C1 segment of cervical spinal cord (tissue), 14 donors: ENCODE measurements at regions not wholly inside any gene's neighbourhood (a gene's known extent, or its start where the extent isn't known, plus 50 kb on each side); places are given as distances from the start of the nearest gene placed in this dataset.

Source experiments
- DNase-seq, 14 donors: peaks; one replicate each; lab custom pipeline; 2025; lab: John Stamatoyannopoulos, UW

- no peak for DNase-seq
These were observed 59.1 kb upstream of the IRX6 start for GRCh38 chr16:55264949-55265348.

GRCh38 chr16:55265926-55266325, 58.1 kb upstream of the IRX6 start:
- DNase-seq: no peak

DNA sequence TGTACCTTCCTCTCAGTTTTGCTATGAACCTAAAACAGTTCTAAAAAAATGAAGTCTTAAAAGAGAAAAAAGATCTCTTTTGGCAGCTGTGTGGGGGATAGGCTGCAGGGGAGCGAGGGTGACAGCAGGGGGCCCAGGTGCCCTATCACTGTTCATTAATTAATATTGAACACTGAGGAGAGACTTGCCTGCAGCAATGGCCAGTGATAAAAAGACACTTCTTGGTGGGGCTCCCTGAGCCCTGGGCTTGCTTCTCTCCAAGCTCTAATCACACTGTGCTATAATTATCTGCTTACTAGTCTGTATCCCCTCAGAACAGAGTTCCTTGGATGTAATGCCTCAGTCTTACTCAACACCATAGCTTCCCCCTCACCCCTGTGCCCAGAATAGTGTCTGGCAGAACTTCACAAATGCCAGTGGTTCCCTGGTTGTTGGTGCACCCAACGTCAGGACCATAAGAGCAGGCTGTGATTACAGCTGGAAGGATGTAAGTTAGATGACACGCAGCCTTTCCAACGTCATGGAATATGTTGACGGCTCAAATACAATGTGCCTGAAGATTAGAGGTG, 52.0 kb upstream of the IRX6 start:
- no peak for DNase-seq

DNA sequence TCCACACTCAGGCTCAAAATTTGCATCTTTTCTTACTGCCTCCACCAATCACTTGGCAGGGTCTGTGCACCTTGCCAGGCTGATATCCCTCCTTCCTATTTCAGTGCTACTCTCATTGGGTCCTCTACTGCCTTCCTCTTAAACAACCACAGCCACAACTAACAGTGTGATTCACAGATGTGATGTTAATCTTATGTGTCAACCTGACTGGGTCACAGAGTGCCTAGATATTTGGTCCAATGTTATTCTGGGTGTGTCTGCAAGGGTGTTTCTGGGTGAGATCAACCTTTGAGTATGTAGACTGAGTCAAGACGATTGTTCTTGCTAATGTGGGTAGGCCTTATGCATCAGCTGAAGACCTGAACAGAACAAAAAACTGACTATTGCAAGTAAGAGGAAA, 51.3 kb upstream of the IRX6 start:
- DNase-seq: no peak

DNA sequence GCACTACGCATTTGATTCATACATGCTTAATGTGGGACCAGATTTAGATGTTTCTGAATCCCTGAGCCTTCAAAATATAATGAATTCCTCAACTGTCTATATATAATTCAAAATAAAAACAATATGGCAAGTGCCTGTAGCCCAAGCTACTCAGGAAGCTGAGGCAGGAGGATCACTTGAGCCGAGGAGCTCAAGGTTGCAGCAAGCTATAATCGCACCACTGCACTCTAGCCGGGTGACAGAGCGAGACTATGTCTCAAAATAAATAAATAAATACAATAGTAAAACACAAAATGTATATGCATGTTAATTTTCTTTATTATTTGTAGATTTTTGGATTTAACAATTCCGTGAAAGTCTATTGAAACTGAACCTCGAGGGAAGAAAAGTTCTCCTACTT, 50.6 kb upstream of the IRX6 start:
- DNase-seq: no peak

- no peak for DNase-seq
These were observed 50.0 kb upstream of the IRX6 start for GRCh38 chr16:55273959-55274358.
